Liver (tissue), 8 donors: ENCODE measurements at regions not wholly inside any gene's neighbourhood (a gene's known extent, or its start where the extent isn't known, plus 50 kb on each side); places are given as distances from the start of the nearest gene placed in this dataset.

Experiments
- DNase-seq: peaks from one replicate; pipeline ENCODE4 v3.0.0-alpha.2; 2017; ENCODE audit warnings: low spot score
- H3K27ac ChIP-seq, 2 donors: one replicate each; pipeline ENCODE4 v1.7.0; 2013; ENCODE audit warnings: inconsistent platforms in 2 of 2, low read length in 2 of 2, control low read depth in 1 of 2, low read depth in 1 of 2, mild to moderate bottlenecking in 1 of 2
- H3K27me3 ChIP-seq, 4 donors: one replicate each; pipeline versions ENCODE4 v1.6.1 to v1.7.0; 2013; ENCODE audit warnings: low read length in 3 of 4, inconsistent platforms in 1 of 4, mild to moderate bottlenecking in 1 of 4, moderate library complexity in 1 of 4; ENCODE audit not compliant: control insufficient read depth in 4 of 4, insufficient read depth in 4 of 4
- H3K36me3 ChIP-seq, 4 donors: one replicate each; pipeline versions ENCODE4 v1.6.1 to v1.7.0; 2013; ENCODE audit warnings: low read length in 3 of 4, mild to moderate bottlenecking in 3 of 4, low read depth in 1 of 4, moderate library complexity in 1 of 4; ENCODE audit not compliant: control insufficient read depth in 4 of 4, insufficient read depth in 3 of 4
- H3K4me1 ChIP-seq, 4 donors: one replicate each; pipeline versions ENCODE4 v1.6.1 to v1.7.0; 2013; ENCODE audit warnings: low read length in 3 of 4, mild to moderate bottlenecking in 3 of 4, moderate library complexity in 1 of 4; ENCODE audit not compliant: control insufficient read depth in 4 of 4, insufficient read depth in 4 of 4
- H3K4me3 ChIP-seq, 3 donors: one replicate each; pipeline versions ENCODE4 v1.6.1 to v1.7.0; 2013; ENCODE audit warnings: low read length in 3 of 3, control low read depth in 1 of 3, low read depth in 1 of 3, mild to moderate bottlenecking in 1 of 3
- H3K9ac ChIP-seq, 2 donors: one replicate each; pipeline ENCODE4 v1.7.0; 2013; ENCODE audit warnings: low read length in 2 of 2, mild to moderate bottlenecking in 2 of 2, moderate library complexity in 2 of 2, control low read depth in 1 of 2, low read depth in 1 of 2
- H3K9me3 ChIP-seq, 4 donors: one replicate each; pipeline versions ENCODE4 v1.6.1 to v1.7.0; 2013; ENCODE audit warnings: low read length in 3 of 4; ENCODE audit not compliant: control insufficient read depth in 4 of 4
- ATF3 ChIP-seq: IDR thresholded peaks from 2 replicates; pipeline ENCODE4 v1.6.1; 2016; ENCODE audit warnings: antibody characterized with exemption
- CTCF ChIP-seq: fragments of 150-350 bp; IDR thresholded peaks from 2 replicates; pipeline ENCODE4 v1.5.1; 2017; ENCODE audit warnings: improper control_type of control experiment, low read depth, low read length; ENCODE audit not compliant: missing input control
- EGR1 ChIP-seq, 2 donors: IDR thresholded peaks; 2 replicates each; pipeline ENCODE4 v1.6.1; 2016 to 2018; ENCODE audit warnings: antibody characterized with exemption in 2 of 2, low read depth in 2 of 2
- FOXA1 ChIP-seq: IDR thresholded peaks from 2 replicates; pipeline ENCODE4 v1.6.1; 2016; ENCODE audit warnings: antibody characterized with exemption
- FOXA2 ChIP-seq: IDR thresholded peaks from 2 replicates; pipeline ENCODE4 v1.6.1; 2016; ENCODE audit warnings: antibody characterized with exemption
- HNF4A ChIP-seq, 2 donors: conservative IDR thresholded peaks; 2 replicates each; pipeline ENCODE4 v1.6.1; 2016; ENCODE audit warnings: antibody characterized with exemption in 2 of 2, mild to moderate bottlenecking in 2 of 2
- HNF4G ChIP-seq: IDR thresholded peaks from 2 replicates; pipeline ENCODE4 v1.6.1; 2016; ENCODE audit warnings: antibody characterized with exemption
- JUND ChIP-seq, 2 donors: IDR thresholded peaks; 2 replicates each; pipeline ENCODE4 v1.6.1; 2016; ENCODE audit warnings: antibody characterized with exemption in 2 of 2
- MAX ChIP-seq: IDR thresholded peaks from 2 replicates; pipeline ENCODE4 v1.6.1; 2016; ENCODE audit warnings: antibody characterized with exemption
- NR2F2 ChIP-seq: IDR thresholded peaks from 2 replicates; pipeline ENCODE4 v1.6.1; 2016; ENCODE audit warnings: antibody characterized with exemption
- REST ChIP-seq: IDR thresholded peaks from 2 replicates; pipeline ENCODE4 v1.6.1; 2016; ENCODE audit warnings: antibody characterized with exemption, mild to moderate bottlenecking
- RXRA ChIP-seq, 2 donors: IDR thresholded peaks; 2 replicates each; pipeline ENCODE4 v1.6.1; 2017 to 2018; ENCODE audit warnings: antibody characterized with exemption in 2 of 2, mild to moderate bottlenecking in 1 of 2
- SP1 ChIP-seq: IDR thresholded peaks from 2 replicates; pipeline ENCODE4 v1.6.1; 2018; ENCODE audit warnings: antibody characterized with exemption, mild to moderate bottlenecking
- TAF1 ChIP-seq: conservative IDR thresholded peaks from 2 replicates; pipeline ENCODE4 v1.6.1; 2016; ENCODE audit warnings: antibody characterized with exemption, mild to moderate bottlenecking
- WGBS: extraction: QIAGEN DNeasy Blood & Tissue Kit; methylation state at CpG from one replicate; pipeline ENCODE4 v1.1.7; 2013; 5-methylcytosine and 5-hydroxymethylcytosine counted together
- donor health status: healthy.
- donor health status: healthy.
- donor health status: healthy.
- donor health status: healthy.
- donor health status: healthy.

- TF ChIP-seq REST = no peak
- Histone ChIP-seq H3K27me3 (no peaks in the 10 kb centered on the region), H3K9ac (no peak overlapping the region), H3K4me3 (no peak overlapping the region), H3K36me3 (no peaks in the 10 kb centered on the region), H3K9me3 (no peaks in the 10 kb centered on the region), H3K4me1 (no peaks in the 10 kb centered on the region), H3K27ac (no peak overlapping the region)
- 98% methylated on average over 1 of the region's 1 CpG for WGBS
- no peak for DNase-seq
These were observed 122.9 kb downstream of the DDX1 start for GRCh38 chr2:15714609-15715008.

- H3K36me3 ChIP-seq = no peaks in the 10 kb centered on the region
- no peak for DNase-seq
- TF ChIP-seq CTCF (no peak), FOXA2 (no peak), ATF3 (no peak), JUND (IDR thresholded peaks at IDR 0.05) (no peak), MAX (no peak), FOXA1 (no peak), HNF4G (no peak)
- WGBS = 87% methylated on average over 8 of the region's 8 CpGs
- no peak overlapping the region for H3K27ac ChIP-seq
- H3K4me3 ChIP-seq = no peak overlapping the region
- no peaks in the 10 kb centered on the region for H3K27me3 ChIP-seq
- no peaks in the 10 kb centered on the region for H3K4me1 ChIP-seq
- no peak overlapping the region for H3K9ac ChIP-seq
- no peaks in the 10 kb centered on the region for H3K9me3 ChIP-seq
These were observed 123.9 kb downstream of the DDX1 start for GRCh38 chr2:15715596-15715995.

GRCh38 chr2:15718103-15718943 lies 126.7 kb downstream of the DDX1 start:
- H3K27me3 ChIP-seq = no peaks in the 10 kb centered on the region
- TF ChIP-seq TAF1 = no peak
- TF ChIP-seq FOXA1 = no peak
- TF ChIP-seq NR2F2 = no peak
- no peak for TF ChIP-seq SP1
- no peak for TF ChIP-seq CTCF
- TF ChIP-seq EGR1 (IDR thresholded peaks at IDR 0.05; ENCODE audit: low read depth in 2 of 2) = no peak
- no peak for TF ChIP-seq HNF4A (conservative IDR thresholded peaks at IDR 0.05)
- no peak for TF ChIP-seq JUND (IDR thresholded peaks at IDR 0.05)
- TF ChIP-seq MAX = no peak
- no peak for TF ChIP-seq RXRA (IDR thresholded peaks at IDR 0.05)
- H3K4me1 ChIP-seq = no peaks in the 10 kb centered on the region
- no peak overlapping the region for H3K4me3 ChIP-seq
- no peaks in the 10 kb centered on the region for H3K9me3 ChIP-seq
- no peak for DNase-seq
- 77% methylated on average over 8 of the region's 8 CpGs for WGBS
- no peak overlapping the region for H3K27ac ChIP-seq
- no peaks in the 10 kb centered on the region for H3K36me3 ChIP-seq
- no peak overlapping the region for H3K9ac ChIP-seq
